Keratinocyte (primary cell): ENCODE measurements at regions not wholly inside any gene's neighbourhood (a gene's known extent, or its start where the extent isn't known, plus 50 kb on each side); places are given as distances from the start of the nearest gene placed in this dataset.

Experiments
- DNase-seq: peaks from one replicate; pipeline ENCODE4 v3.0.0-alpha.2; 2011; ENCODE audit warnings: low read depth, missing footprints, low spot score
- FAIRE-seq: peaks from 2 replicates; lab custom pipeline; 2011; peaks lifted over from hg19 to GRCh38; lab: Jason Lieb, UNC
- H2AFZ ChIP-seq: 2 replicates; pipeline ENCODE4 v1.6.0; 2012; ENCODE audit warnings: low read length, control low read depth, inconsistent platforms; ENCODE audit not compliant: control insufficient read depth
- H3K27ac ChIP-seq: 2 replicates; pipeline ENCODE4 v1.5.1; 2011; ENCODE audit warnings: low read length; ENCODE audit not compliant: control insufficient read depth, insufficient read depth
- H3K27me3 ChIP-seq: 3 replicates; pipeline ENCODE4 v1.6.0; 2011; ENCODE audit warnings: low read length; ENCODE audit not compliant: control insufficient read depth, insufficient read depth; ENCODE audit errors: extremely low read depth
- H3K36me3 ChIP-seq, 2 experiments: 2 replicates in 1 of 2; 3 replicates in 1 of 2; pipeline ENCODE4 v1.5.1; 2011; ENCODE audit warnings: low read length in 2 of 2, mild to moderate bottlenecking in 1 of 2; ENCODE audit not compliant: control insufficient read depth in 2 of 2, insufficient read depth in 2 of 2; ENCODE audit errors: extremely low read depth in 1 of 2
- H3K4me1 ChIP-seq: 3 replicates; pipeline ENCODE4 v1.5.1; 2011; ENCODE audit warnings: low read length; ENCODE audit not compliant: control insufficient read depth, insufficient read depth; ENCODE audit errors: extremely low read depth
- H3K4me2 ChIP-seq: 3 replicates; pipeline ENCODE4 v1.6.0; 2011; ENCODE audit warnings: low read depth, low read length; ENCODE audit not compliant: control insufficient read depth, insufficient read depth; ENCODE audit errors: extremely low read depth
- H3K4me3 ChIP-seq, 3 experiments: fragments of 200-600 bp in 1 of 3; sonication (generic) in 1 of 3; 2 replicates in 2 of 3; 3 replicates in 1 of 3; pipeline ENCODE4 v1.5.1; 2011 to 2016; ENCODE audit warnings: low read length in 3 of 3, mild to moderate bottlenecking in 3 of 3, control low read depth in 2 of 3, inconsistent platforms in 1 of 3, low read depth in 1 of 3, mixed read lengths in 1 of 3, mixed run types in 1 of 3, moderate library complexity in 1 of 3; ENCODE audit not compliant: control insufficient read depth in 2 of 3, insufficient read depth in 2 of 3; ENCODE audit errors: extremely low read depth in 1 of 3
- H3K79me2 ChIP-seq: 2 replicates; pipeline ENCODE4 v1.6.0; 2012; ENCODE audit warnings: low read length; ENCODE audit not compliant: control insufficient read depth, insufficient read depth
- H3K9ac ChIP-seq: 3 replicates; pipeline ENCODE4 v1.6.0; 2011; ENCODE audit warnings: low read length; ENCODE audit not compliant: control insufficient read depth, insufficient read depth; ENCODE audit errors: extremely low read depth
- H3K9me1 ChIP-seq: 3 replicates; pipeline ENCODE4 v1.6.0; 2011; ENCODE audit warnings: low read length; ENCODE audit not compliant: control insufficient read depth, insufficient read depth; ENCODE audit errors: extremely low read depth
- H3K9me3 ChIP-seq: 2 replicates; pipeline ENCODE4 v1.5.1; 2012; ENCODE audit warnings: low read depth, low read length; ENCODE audit not compliant: control insufficient read depth
- H4K20me1 ChIP-seq: 3 replicates; pipeline ENCODE4 v1.6.0; 2011; ENCODE audit warnings: low read length; ENCODE audit not compliant: control insufficient read depth, insufficient read depth; ENCODE audit errors: extremely low read depth
- CTCF ChIP-seq, 3 experiments: IDR thresholded peaks in 1 of 3; conservative IDR thresholded peaks in 1 of 3; optimal IDR thresholded peaks in 1 of 3; 2 replicates in 2 of 3; 3 replicates in 1 of 3; pipeline versions ENCODE3 to v1.5.1; 2011; ENCODE audit warnings: low read length in 3 of 3, mild to moderate bottlenecking in 3 of 3, moderate library complexity in 2 of 3, control low read depth in 1 of 3, inconsistent platforms in 1 of 3; ENCODE audit not compliant: insufficient read depth in 2 of 3; ENCODE audit errors: extremely low read depth in 1 of 3
- EZH2 ChIP-seq: IDR thresholded peaks from one replicate; pipeline ENCODE4 v1.6.1; 2012; ENCODE audit warnings: inconsistent platforms, mild to moderate bottlenecking, low read length, moderate library complexity
- dilution Hi-C: fragments of 300-500 bp; cut with MboI; formaldehyde crosslinking; loops from one replicate; pipeline ENCODE4 v1.7.0; 2020; ENCODE audit warnings: low sequenced_read_pairs; ENCODE audit not compliant: extremely low pct_ligation_motif_present

GRCh38 chr5:110075656-110076055, 385.9 kb downstream of the MAN2A1 start:
- no peaks in the 10 kb centered on the region for H3K9me1 ChIP-seq
- no peaks in the 10 kb centered on the region for H3K27me3 ChIP-seq
- dilution Hi-C loops = no loop called here
- H3K9ac ChIP-seq = no peak overlapping the region
- H4K20me1 ChIP-seq = no peaks in the 10 kb centered on the region
- no peaks in the 10 kb centered on the region for H3K9me3 ChIP-seq
- no peak overlapping the region for H3K4me2 ChIP-seq
- no peak overlapping the region for H3K27ac ChIP-seq
- no peak overlapping the region for H3K4me3 ChIP-seq
- FAIRE-seq (no peak), DNase-seq (no peak)
- no peaks in the 10 kb centered on the region for H3K36me3 ChIP-seq
- no peak overlapping the region for H2AFZ ChIP-seq
- no peaks in the 10 kb centered on the region for H3K79me2 ChIP-seq
- TF ChIP-seq CTCF (optimal IDR thresholded peaks at IDR 0.05 in 1 of 3, IDR thresholded peaks at IDR 0.05 in 1 of 3, conservative IDR thresholded peaks at IDR 0.05 in 1 of 3; ENCODE audit: extremely low read depth in 1 of 3, insufficient read depth in 2 of 3, low read length in 3 of 3) (no peak), EZH2 (no peak)
- H3K4me1 ChIP-seq = no peaks in the 10 kb centered on the region

- dilution Hi-C loops = no loop called here
- FAIRE-seq (no peak), DNase-seq (no peak)
- Histone ChIP-seq H3K36me3 (no peaks in the 10 kb centered on the region), H3K9me3 (no peaks in the 10 kb centered on the region), H3K4me1 (no peaks in the 10 kb centered on the region), H3K9ac (no peak overlapping the region), H3K4me2 (no peak overlapping the region), H4K20me1 (no peaks in the 10 kb centered on the region), H3K4me3 (no peak overlapping the region), H3K79me2 (no peaks in the 10 kb centered on the region), H3K27ac (no peak overlapping the region), H3K9me1 (no peaks in the 10 kb centered on the region), H2AFZ (no peak overlapping the region), H3K27me3 (no peaks in the 10 kb centered on the region)
- TF ChIP-seq CTCF (optimal IDR thresholded peaks at IDR 0.05 in 1 of 3, IDR thresholded peaks at IDR 0.05 in 1 of 3, conservative IDR thresholded peaks at IDR 0.05 in 1 of 3; ENCODE audit: extremely low read depth in 1 of 3, insufficient read depth in 2 of 3, low read length in 3 of 3) = no peak
- no peak for TF ChIP-seq EZH2
Measured at GRCh38 chr5:110077147-110077546, 387.4 kb downstream of the MAN2A1 start.
